Thyroid gland (tissue), 4 donors: ENCODE measurements at regions not wholly inside any gene's neighbourhood (a gene's known extent, or its start where the extent isn't known, plus 50 kb on each side); places are given as distances from the start of the nearest gene placed in this dataset.

Source experiments
- DNase-seq, 2 donors: peaks; one replicate each; pipeline ENCODE4 v3.0.0-alpha.2; 2019
- H3K27ac ChIP-seq, 3 donors: fragments of 200-600 bp; sonication (generic); 1 replicate in 2 of 3; 2 replicates in 1 of 3; pipeline ENCODE4 v1.5.1; 2016 to 2019; ENCODE audit warnings: mild to moderate bottlenecking in 1 of 3, moderate library complexity in 1 of 3
- H3K27me3 ChIP-seq: fragments of 200-600 bp; sonication (generic); one replicate; pipeline ENCODE4 v1.5.1; 2019
- H3K36me3 ChIP-seq, 2 donors: fragments of 200-600 bp; sonication (generic); one replicate each; pipeline ENCODE4 v1.5.1; 2016 to 2019
- H3K4me1 ChIP-seq, 2 donors: fragments of 200-600 bp; sonication (generic); one replicate each; pipeline ENCODE4 v1.5.1; 2017 to 2019
- H3K4me3 ChIP-seq, 3 donors: fragments of 200-600 bp; sonication (generic); replicated peaks in 1 of 3; 1 replicate in 2 of 3; 2 replicates in 1 of 3; pipeline ENCODE4 v1.5.1; 2016; ENCODE audit warnings: mild to moderate bottlenecking in 1 of 3
- H3K9me3 ChIP-seq: fragments of 200-600 bp; sonication (generic); one replicate; pipeline ENCODE4 v1.5.1; 2017
- POLR2A ChIP-seq, 2 donors: fragments of 450-650 bp; IDR thresholded peaks; one replicate each; pipeline ENCODE4 v1.6.1; 2017; ENCODE audit warnings: antibody characterized with exemption in 2 of 2, mild to moderate bottlenecking in 2 of 2, moderate library complexity in 1 of 2
- WGBS, 2 donors: methylation state at CpG; one replicate each; pipeline ENCODE4 v1.1.5; 2017; 5-methylcytosine and 5-hydroxymethylcytosine counted together
- intact Hi-C: fragments of 100-400 bp; cut with DNase I; formaldehyde crosslinking; loops from one replicate; pipeline ENCODE4 v1.15.1; 2023
- TF ChIP-seq, protein P1 (sequence below), 6 experiments: fragments of 200-600 bp in 3 of 6; fragments of 450-650 bp in 3 of 6; sonication (generic) in 3 of 6; IDR thresholded peaks; one replicate each; pipeline ENCODE4 v1.5.1; 2016 to 2019; ENCODE audit warnings: antibody characterized with exemption in 6 of 6, mild to moderate bottlenecking in 2 of 6, inconsistent platforms in 1 of 6, moderate library complexity in 1 of 6

DNA sequence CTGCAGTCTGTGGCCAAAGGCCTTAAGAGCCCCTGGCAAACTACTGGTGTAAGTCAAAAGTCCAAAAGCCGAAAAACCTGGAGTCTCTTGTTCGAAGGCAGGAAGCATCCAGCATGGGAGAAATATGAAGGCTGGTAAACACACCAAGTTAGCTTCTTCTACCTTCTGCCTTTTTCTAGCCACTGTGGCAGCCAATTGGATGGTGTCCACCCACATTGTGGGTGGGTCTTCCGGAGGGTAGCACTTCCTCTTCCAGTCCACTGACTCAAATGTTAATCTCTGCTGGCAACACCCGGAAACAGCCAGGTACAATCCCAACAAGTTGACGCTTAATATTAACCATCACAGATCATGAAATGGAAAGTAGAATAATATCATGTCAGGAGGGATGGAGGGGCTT, 827.6 kb downstream of the SORCS1 start:
- no peak for DNase-seq
- TF ChIP-seq POLR2A (IDR thresholded peaks at IDR 0.05), result no peak
- TF ChIP-seq, protein P1, sequence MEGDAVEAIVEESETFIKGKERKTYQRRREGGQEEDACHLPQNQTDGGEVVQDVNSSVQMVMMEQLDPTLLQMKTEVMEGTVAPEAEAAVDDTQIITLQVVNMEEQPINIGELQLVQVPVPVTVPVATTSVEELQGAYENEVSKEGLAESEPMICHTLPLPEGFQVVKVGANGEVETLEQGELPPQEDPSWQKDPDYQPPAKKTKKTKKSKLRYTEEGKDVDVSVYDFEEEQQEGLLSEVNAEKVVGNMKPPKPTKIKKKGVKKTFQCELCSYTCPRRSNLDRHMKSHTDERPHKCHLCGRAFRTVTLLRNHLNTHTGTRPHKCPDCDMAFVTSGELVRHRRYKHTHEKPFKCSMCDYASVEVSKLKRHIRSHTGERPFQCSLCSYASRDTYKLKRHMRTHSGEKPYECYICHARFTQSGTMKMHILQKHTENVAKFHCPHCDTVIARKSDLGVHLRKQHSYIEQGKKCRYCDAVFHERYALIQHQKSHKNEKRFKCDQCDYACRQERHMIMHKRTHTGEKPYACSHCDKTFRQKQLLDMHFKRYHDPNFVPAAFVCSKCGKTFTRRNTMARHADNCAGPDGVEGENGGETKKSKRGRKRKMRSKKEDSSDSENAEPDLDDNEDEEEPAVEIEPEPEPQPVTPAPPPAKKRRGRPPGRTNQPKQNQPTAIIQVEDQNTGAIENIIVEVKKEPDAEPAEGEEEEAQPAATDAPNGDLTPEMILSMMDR (IDR thresholded peaks at IDR 0.05), result no peak
- Histone ChIP-seq H3K36me3 (no peaks in the 10 kb centered on the region), H3K9me3 (no peaks in the 10 kb centered on the region), H3K27me3 (no peaks in the 10 kb centered on the region), H3K27ac (no peak overlapping the region), H3K4me1 (no peaks in the 10 kb centered on the region), H3K4me3 (no peak overlapping the region)
- intact Hi-C loops, result no loop called here
- WGBS, 2 donors, result 94% methylated on average over 5 of the region's 5 CpGs

DNA sequence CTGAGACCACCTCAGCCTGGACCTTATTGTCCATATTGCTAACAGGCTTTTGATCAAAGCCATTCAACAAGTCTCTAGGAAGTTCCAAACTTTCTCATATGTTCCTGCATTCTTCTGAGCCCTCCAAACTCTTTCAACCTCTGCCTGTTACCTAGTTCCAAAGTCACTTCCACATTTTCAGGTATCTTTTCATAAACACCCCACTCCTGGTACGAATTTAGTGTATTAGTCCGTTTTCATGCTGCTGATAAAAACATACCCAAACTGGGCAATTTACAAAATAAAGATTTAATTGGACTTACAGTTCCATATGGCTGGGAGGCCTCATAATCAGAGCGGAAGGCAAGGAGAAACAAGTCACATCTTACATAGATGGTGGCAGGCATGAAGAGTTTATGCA, 836.8 kb downstream of the SORCS1 start:
- Histone ChIP-seq H3K36me3 (no peaks in the 10 kb centered on the region), H3K27ac (no peak overlapping the region), H3K4me1 (no peaks in the 10 kb centered on the region), H3K4me3 (no peak overlapping the region), H3K27me3 (no peaks in the 10 kb centered on the region), H3K9me3 (no peaks in the 10 kb centered on the region)
- WGBS, 2 donors, result 86 to 87% methylated on average over 3 of the region's 3 CpGs
- TF ChIP-seq POLR2A (IDR thresholded peaks at IDR 0.05), result no peak
- TF ChIP-seq, protein P1 (IDR thresholded peaks at IDR 0.05), result no peak
- intact Hi-C loops, result no loop called here
- no peak for DNase-seq

DNA sequence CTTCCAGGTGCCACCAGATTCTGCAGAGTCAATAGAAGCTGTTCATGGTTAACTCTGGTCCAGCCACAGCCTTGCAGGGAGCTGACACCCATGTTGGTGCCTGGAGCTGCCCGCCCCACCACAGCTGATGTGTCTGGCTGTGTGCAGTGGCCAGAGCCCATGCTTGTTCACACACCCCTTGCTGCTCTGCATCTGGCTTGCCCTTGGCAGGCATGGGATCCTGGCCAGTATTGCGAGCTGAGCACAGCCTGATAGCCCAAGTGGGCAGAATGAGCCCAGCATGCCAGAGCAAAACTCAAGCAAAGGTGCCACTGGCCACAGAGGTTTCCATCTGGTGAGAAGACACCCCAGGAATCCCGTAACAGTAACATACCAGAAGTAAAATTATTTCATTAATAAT, 843.6 kb downstream of the SORCS1 start:
- Histone ChIP-seq H3K4me1 (no peaks in the 10 kb centered on the region), H3K27ac (no peak overlapping the region), H3K4me3 (no peak overlapping the region), H3K9me3 (no peaks in the 10 kb centered on the region), H3K27me3 (no peaks in the 10 kb centered on the region), H3K36me3 (no peaks in the 10 kb centered on the region)
- 91 to 96% methylated on average over 2 to 3 of the region's 3 CpGs for WGBS, 2 donors
- DNase-seq, result no peak
- TF ChIP-seq POLR2A (IDR thresholded peaks at IDR 0.05), result no peak
- TF ChIP-seq, protein P1 (IDR thresholded peaks at IDR 0.05), result no peak
- intact Hi-C loops, result no loop called here

DNA sequence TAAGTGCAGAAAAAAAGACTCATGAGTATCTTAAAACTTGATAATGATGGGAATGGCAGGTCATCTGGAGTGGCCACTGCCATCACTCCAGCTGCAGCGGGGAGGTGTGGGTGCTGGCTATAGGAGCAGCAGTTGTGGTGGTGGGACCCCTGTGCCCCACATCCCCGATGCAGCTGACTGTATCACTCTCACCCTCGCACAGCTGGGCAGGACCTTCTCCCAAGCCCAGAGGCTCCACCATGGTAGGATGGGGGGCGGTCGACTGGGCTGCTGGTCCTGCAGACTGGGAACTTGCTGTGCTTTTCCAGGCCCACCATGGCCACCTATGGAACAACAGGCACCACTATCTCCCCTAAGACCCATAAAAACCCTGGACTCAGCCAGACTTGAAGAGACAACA, 844.4 kb downstream of the SORCS1 start:
- Histone ChIP-seq H3K36me3 (no peaks in the 10 kb centered on the region), H3K27ac (no peak overlapping the region), H3K9me3 (no peaks in the 10 kb centered on the region), H3K4me3 (no peak overlapping the region), H3K27me3 (no peaks in the 10 kb centered on the region), H3K4me1 (no peaks in the 10 kb centered on the region)
- TF ChIP-seq POLR2A (IDR thresholded peaks at IDR 0.05), result no peak
- TF ChIP-seq, protein P1 (IDR thresholded peaks at IDR 0.05), result no peak
- no peak for DNase-seq
- intact Hi-C loops, result no loop called here
- 93 to 96% methylated on average over 5 of the region's 5 CpGs for WGBS, 2 donors

DNA sequence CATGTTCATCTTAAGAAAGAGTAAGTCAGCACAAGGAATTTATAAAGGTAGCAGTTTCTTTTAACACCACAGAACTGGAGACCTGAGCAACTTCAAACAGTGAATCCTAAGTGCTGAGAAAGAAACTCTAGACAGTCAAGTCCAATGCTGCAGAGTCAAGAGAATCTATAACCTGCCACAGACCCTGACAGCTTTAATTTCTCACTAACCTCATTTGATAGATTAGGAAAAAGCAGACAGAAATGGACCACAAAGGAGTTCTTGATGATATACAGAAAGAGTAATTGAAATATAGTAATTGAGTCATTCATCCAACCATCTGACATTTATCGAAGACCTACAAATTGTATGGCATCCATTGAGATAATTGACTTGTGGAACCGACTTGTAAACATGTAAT, 847.0 kb downstream of the SORCS1 start:
- TF ChIP-seq POLR2A (IDR thresholded peaks at IDR 0.05), result no peak
- TF ChIP-seq, protein P1 (IDR thresholded peaks at IDR 0.05), result no peak
- H3K4me1 ChIP-seq, result no peaks in the 10 kb centered on the region
- no peaks in the 10 kb centered on the region for H3K36me3 ChIP-seq
- WGBS, 2 donors, result 79 to 91% methylated on average over 2 of the region's 2 CpGs
- no peak overlapping the region for H3K27ac ChIP-seq
- no peak for DNase-seq
- no peaks in the 10 kb centered on the region for H3K9me3 ChIP-seq
- intact Hi-C loops, result no loop called here
- no peak overlapping the region for H3K4me3 ChIP-seq
- no peaks in the 10 kb centered on the region for H3K27me3 ChIP-seq
